Stimulated activated CD4-positive, alpha-beta T cell treated with anti-CD3 and anti-CD28 coated beads, Interleukin-2, amount 100 ng/mL, for 24 hours (primary cell): ENCODE measurements at regions not wholly inside any gene's neighbourhood (a gene's known extent, or its start where the extent isn't known, plus 50 kb on each side); places are given as distances from the start of the nearest gene placed in this dataset.

Source experiments
- DNase-seq, 2 donors: peaks; one replicate each; pipeline ENCODE4 v3.0.0-alpha.2; 2020

DNA sequence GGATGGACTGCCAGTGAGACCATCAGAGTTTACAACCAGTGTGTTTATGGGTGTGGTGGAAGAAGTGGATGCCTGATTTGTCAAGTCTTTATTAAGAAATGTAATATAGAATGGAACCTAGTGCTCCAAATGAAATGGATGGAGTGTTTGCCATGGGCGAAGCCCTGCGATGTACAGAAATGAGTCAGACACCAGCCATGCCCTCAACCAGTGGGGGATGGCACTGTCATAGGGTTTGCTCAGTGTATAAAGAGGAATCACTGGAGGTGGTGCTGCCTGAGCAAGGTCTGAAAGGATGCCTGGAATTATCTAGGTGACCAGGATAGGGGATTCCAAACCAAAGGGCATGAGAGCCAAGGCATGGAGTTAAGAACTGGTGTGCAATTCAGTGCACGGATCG, 120.9 kb upstream of the MTNR1B start:
- DNase-seq: no peak

DNA sequence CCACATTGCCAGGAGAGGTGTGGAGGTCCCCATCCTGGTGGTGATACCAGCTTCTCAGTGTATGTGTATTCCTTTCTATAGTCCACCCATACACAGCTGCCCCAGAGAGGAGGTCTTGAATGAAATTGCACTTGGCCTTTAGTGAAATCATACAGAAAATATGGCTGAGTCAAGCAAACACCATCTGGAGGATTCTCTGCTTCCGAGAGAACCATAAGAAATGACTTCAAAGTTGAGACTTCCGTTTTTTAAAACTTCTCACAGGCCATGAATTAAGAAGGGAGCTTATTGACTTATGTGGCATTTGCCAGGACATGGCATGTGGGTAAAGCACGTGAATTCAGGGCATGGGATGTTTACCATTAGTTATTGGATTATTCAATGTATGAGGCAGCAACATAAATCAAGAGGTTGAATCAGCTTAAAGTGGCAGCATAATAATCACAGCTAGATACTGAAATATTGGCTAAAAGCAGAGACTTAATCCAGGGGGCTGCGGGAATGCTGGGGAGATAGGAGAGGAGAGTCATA, 119.1 kb upstream of the MTNR1B start:
- DNase-seq: no peak

DNA sequence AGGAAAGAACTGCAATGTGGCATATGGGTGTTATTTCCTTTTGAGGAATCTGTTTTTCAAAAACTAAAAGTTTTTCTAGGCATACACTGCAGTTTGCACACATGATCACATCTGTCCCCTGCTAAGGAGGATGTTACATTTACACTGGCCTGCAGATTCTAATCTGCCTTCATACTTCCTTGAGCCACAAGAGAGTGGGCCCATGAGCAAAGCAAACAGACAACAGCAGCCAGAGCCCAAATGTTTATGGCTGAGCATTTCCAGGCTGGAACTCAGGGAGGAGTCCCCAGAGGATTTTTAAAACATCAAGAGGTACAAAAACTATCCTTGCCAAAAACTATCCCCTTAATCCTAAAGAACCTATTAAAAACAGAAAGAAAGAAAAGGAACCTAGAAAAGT, 117.2 kb upstream of the MTNR1B start:
- DNase-seq: no peak

DNA sequence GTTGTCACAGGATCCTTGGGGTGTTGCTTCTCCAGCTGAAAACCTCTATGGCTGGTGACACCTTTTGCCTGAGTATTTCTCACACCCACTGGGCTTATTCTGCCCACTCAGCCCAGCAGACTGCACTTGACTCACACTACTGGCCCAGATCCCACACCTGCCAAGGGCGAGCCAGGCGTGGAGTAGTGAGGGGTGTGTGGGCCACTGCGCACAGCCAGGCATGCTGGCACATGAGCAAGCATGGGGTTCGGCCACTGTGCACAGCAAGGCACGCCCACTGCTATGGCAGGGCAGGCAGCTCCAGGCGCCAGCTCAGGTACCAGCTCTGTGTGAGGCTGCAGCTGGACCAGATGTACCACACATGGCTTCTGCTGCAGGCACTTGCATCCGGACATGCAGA, 116.5 kb upstream of the MTNR1B start:
- no peak for DNase-seq

DNA sequence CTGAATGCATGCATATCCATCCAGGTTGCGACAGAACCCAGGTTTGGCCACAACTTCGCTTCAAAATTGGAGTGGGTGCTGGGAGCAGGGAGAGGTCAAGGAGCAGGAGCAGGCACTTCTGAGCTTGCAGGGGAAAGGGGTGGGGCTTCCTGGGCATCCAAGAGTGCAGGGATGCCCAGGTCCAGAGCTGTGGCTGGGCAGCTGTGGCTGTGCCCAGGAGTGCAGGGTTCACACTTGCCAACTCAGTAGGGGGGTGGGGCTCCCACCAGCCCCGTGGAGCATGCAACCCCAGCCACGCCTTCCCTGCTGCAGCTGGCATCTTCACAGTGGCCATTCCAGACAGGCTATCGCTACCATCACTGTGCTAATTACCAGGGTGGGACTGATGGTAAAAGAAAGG, 115.3 kb upstream of the MTNR1B start:
- no peak for DNase-seq

DNA sequence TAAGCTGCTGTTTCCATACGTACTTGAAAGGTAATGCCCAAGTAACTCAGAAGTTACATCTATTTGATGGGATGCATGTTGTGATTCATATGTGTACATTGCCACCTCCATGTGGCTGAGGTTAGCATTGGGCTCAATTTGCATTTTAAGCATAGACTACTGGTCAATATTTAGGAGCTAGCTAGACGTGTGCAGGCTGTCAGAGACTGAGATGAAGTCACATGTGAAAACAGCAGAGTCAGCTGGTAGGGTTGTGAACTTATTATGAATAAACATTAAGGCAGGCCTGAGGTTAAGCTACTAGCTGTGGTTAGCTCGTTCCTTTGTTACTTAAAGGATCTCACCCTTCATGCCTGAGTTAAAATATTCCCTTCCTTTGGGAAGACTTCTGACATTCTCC, 114.5 kb upstream of the MTNR1B start:
- no peak for DNase-seq

DNA sequence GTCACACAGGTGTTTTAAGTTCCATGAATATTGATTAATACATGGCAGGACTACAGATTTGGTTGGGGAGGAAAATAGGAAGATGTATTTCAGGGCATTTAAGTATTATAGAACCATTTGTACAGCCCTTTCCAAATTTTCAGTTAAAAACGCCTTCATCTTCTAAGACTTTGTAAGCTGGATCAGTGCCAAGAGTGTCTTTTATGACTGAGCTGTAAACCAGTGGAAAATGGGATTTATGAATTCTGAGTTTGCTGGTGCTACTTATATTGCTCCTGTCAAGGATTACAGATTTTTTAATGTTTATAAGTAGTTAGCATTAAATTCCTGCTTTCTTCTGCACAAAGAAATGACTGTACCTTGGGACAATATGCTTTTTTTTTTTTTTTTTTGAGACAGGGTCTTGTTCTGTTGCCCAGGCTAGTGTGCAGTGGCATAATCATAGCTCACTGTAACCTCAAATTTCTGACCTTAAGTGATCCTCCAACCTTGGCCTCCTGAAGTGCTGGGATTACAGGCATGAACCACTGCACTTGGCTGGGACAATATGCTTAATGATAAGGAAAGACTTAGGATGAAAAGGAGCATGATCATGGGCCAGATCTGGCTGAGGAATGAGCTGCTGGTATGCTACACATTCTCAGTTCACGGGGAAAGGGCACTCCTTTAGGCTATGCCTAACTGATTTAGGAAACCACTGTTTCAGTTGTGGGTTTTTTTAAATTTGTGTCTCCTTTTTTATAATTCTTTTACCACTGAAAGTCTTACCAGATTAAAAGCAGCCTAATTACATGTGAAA, 113.6 kb upstream of the MTNR1B start:
- no peak for DNase-seq

DNA sequence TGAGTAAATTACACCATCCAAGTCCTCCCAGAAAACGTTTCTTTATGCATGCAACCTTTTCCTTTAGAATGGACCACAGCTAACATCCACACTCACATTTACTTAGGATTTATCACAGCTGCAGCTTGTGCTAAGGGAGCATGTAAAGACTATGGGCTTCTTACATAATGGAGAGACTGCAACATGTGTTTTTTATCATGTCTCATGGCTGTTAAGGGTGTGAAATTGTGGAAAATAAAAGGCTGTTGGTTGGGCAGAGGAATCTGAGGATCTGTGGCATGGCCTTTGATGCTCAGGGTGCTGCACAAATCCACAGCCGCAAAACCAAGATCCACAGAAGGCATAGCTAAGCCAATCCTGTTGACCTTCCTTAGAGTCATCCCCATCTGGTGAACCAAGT, 112.0 kb upstream of the MTNR1B start:
- no peak for DNase-seq

DNA sequence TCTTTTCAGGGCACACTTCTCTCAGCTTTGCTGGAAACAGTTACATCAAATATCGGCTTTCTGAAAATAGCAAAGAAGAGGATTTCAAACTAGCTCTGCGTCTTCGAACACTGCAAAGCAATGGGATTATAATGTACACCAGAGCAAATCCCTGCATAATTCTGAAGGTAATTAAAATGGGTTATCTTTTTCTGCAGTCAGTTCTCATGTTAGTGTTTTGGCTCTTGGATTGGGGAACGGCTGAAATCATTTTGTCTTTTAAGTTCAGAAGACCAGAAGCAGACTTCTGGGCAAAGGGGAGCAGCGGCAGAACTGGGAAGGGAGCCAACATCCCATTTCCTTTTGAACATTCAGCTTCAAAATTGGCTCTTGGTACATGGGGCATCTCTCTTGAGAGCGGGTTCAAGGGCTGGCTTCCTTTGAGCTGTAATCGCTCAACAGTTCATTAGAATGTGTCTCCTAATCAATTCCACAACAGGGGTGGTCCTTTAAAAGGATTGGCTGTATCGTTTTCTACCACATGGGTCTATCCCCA, 110.2 kb upstream of the MTNR1B start:
- DNase-seq: no peak

DNA sequence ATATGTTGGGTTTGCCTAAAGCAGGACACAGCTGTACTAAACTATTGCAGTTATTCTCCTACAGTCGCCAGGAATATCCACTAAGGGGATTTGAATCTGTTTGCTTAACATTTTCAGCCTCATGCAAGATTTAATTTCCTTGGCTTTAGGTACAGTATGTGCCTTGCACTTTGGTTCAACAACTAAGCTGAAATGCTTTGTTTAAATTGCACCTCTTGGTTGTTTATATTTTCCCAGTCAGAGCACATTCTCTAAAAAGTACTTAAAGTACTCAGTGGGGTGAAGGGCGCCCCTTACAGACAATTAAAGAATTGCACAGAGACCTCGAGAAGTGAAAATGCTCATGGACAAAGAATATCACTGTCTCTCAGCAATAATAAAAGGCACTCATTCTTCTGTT, 107.8 kb upstream of the MTNR1B start:
- no peak for DNase-seq

DNA sequence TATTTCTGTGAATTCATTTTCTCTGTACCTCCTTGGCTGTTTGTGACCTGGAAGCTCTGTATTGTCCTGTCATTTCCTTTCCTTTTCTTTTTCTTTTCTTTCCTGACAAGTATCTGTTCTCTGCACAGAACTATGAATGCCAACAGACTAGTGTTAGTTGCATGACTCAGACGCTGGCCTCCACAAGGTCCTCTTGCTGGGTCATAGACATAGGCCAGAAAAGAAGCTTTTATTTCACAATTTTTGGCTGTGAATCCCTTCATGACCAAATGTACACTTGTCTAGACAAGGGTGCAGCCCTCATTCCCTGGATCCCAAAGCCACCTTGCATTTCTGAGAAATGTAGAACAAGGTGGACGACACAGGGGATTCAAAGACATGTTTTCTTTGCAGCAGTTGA, 104.1 kb upstream of the MTNR1B start:
- DNase-seq: no peak

DNA sequence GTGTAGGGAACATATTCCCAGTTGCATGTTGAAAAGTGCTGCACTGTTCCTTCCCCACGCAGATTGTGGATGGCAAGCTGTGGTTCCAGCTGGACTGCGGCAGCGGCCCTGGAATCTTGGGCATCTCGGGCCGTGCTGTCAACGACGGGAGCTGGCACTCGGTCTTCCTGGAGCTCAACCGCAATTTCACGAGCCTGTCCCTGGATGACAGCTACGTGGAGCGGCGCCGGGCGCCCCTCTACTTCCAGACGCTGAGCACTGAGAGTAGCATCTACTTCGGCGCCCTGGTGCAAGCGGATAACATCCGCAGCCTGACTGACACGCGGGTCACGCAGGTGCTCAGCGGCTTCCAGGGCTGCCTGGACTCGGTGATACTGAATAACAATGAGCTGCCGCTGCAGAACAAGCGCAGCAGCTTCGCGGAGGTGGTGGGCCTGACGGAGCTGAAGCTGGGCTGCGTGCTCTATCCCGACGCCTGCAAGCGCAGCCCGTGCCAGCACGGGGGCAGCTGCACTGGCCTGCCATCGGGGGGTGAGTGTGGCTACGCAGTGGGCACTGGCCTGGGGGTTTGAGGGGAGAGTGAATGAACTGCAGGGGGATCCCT, 102.7 kb upstream of the MTNR1B start:
- no peak for DNase-seq

DNA sequence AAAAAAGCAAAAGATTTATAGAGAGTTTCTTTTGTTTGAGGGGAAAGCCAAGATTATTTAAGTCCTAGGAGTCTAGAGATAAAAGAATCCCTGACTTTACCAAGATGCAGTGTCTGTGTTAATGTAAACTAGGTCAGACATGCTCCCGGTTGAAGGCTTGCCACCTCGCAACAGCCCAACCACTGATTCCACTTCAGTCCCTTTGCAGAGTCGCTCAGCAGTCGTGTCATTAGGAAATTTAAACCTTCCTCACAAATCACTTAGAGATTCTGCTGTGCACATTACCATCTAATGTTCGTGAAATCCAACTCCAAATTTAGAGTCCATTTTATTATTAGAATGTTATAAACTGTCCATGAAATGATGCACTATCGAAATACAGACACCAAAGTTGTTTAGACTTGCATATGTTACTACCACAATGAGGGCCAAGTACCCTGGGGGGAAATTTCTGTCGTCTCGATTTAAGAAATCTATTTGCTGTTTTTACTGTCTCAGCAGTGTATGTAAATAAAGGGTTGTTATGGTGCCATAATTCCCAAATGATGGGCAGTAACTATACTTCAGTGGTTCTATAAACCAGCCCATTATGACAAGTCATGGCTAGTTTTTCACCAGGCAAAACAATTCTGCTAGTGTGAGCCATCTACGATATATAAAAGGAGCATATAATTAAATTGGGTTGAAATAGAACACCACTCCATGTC, 101.4 kb upstream of the MTNR1B start:
- DNase-seq: no peak

DNA sequence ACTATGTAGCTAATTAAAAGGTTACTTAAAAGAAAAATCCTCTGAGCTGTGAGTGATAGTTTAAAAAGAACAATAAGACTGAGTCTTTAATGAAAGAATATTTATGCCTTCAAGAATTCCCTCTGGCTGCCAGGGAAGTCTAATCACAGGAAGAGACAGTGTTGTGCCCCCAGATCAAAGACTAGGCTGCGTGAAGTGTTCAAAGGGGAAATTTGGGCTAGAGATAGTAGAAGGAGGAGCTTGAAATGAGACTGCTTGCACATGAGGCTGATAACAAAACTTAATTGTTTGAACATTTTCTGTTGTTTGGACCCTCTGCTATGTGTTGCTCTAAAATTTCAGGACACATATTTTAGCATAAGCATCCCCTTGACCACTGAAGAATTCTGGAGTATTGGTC, 99.7 kb upstream of the MTNR1B start:
- no peak for DNase-seq

DNA sequence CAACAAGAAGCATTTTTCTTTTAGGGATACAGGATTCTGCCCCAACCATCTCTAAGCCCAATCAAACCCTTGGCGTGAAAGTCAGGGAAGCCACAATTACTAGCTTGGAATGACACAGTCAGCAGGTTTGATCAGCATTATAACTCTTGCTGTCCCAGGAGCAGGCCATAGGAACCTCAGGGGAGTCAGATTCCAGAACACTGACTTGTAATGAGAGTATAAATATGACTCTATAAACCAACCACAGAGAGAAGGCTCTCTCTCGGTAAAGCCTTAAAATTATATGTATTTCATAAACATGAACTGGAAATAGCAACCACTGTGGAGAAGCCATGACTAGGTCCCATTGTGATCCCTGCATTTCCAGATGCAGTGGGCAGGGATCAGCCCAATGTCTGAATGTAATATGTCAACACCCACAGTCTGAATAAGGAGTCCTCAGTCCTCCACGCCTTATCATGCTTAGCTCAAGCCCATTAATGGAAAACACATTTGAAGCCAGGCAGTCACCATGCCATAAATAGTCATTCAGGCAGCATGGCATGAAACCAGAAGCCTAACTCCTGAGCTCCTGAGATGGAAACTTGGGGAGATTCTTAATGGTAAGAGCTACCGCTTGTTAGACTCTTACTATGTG, 99.1 kb upstream of the MTNR1B start:
- no peak for DNase-seq

DNA sequence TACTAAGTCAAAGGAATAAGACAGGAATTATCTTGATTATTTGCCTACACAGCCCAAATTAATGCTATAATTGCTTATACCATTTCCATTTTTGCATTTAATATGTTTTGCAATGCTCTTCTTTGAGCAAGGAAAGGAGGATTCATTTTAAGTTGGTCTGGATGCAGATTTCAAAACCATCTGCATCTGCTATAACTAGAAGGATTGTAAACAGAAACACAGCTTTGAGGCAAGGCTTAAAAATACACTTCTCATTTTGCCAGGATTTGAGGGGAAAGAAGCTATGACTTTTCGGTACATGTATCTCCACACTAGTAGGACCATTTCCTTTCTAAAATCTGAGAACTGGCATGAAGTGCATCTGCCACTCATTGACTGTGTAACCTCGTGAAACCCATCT, 95.9 kb upstream of the MTNR1B start:
- DNase-seq: no peak

DNA sequence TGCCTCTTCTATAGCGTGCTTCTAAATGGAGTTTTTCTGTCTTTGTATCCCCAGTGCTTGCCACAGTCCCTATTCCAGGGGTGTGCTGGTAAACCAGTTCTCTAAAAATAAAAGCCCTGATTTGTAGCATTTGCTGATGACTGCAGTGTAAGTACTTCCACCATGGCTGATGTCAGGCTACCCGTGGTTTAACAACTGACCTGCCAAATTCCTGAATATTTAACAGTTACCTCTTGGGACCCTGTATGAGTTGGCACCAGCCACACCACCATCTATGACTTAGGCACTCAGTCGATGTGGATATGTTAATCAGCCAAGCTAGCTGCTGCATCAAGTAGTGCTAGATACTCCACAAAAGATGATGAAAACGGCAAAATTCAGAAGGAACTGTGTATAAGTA, 94.0 kb upstream of the MTNR1B start:
- no peak for DNase-seq

DNA sequence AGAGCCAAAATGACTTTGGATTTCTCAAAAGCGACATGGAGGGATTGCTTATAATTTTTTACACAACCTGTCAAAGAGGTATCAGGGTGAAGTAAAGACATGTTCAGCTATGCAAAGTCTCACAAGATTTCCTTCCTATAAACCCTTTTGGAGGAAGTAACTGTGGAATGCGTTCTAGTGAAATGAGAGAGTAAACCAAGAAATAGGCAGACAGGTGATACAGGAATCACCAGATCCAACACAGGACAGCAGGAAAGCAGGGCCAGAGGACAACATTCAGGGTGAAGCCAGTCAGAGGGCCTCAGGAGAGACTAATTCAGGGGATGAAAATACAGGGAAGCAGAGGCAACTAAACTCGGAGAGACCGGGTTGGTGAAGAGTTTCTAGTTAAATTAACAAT, 90.4 kb upstream of the MTNR1B start:
- DNase-seq: no peak

DNA sequence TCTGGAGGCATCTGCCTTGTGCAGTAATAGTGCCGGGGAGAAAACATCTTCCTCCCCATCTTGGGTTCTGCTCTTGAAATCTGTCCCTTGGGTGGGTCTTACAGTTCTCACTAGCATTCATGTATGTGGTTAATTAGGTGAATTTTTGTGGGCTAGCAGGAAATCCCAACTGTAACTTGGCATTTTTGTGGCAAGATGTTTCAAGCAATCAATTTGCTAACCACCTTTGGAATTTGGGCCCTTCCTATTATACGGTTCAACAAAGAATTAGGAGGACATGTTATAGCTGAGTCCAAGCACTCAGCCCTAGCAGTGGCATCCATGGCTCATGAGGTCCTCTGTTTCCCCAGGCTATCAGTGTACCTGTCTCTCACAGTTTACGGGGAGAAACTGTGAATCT, 89.1 kb upstream of the MTNR1B start:
- DNase-seq: no peak

DNA sequence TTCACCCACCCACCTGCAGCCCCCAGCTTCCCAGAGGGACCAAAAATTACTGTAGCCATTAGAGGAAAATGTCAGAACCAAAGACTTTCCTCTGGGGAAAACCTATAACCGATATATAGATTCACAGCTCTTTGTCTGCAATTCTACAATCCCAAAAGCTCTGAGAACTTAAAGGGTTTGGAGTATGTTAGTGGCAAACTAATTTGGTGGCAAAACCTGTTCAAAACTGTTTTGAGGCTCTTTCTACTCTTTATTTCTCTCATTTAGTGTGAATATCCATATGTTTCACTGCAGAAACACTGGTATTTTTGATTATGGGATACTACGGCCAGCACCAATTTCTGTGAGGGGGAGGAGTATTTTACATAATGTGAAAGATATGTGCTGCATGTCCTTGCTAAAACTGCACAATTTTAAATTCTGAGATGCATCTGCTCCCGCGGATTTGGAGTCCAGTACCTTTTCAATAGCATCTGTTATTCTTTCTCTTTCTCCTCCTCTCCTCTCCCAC, 87.5 kb upstream of the MTNR1B start:
- no peak for DNase-seq

DNA sequence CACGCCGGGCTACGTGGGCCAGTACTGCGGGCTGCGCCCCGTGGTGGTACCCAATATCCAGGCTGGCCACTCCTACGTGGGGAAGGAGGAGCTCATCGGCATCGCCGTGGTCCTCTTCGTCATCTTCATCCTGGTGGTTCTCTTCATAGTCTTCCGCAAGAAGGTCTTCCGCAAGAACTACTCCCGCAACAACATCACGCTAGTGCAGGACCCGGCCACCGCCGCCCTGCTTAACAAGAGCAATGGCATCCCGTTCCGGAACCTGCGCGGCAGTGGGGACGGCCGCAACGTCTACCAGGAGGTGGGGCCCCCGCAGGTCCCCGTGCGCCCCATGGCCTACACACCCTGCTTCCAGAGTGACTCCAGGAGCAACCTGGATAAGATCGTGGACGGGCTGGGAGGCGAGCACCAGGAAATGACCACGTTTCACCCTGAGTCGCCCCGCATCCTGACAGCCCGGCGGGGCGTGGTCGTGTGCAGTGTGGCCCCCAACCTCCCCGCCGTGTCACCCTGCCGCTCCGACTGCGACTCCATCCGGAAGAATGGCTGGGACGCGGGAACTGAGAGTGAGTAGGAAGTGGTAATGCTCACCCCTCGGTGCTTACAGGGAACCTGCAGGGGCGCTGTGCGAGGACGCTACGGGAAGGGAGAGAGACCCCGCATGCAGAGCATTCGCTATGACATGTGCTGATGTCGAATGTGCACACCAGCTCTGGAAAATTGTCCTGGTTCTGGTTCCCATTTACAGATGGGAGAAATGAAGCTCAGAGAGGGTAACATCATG, 86.4 kb upstream of the MTNR1B start:
- DNase-seq: no peak

DNA sequence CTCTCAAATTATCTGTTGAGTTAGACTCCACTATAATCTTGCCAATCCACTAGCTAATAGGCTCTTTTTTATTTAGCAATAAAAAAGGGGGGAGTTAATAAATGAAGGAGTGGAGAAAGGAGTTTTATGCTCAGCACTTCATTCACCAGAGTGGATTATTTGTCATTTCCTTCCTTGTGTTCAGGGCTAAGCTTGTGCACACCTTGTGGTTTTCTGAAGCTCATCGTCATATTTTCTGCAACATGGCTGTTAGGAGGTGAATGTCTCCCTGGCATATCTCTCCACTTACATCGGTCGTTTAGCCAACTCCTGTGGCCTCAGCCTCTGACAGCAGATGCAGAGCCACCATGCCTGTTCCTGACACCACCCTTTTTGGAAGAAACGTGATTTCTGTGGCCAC, 83.9 kb upstream of the MTNR1B start:
- no peak for DNase-seq
